ENCODE measurements at regions not wholly inside any gene's neighbourhood (a gene's known extent, or its start where the extent isn't known, plus 50 kb on each side); places are given as distances from the start of the nearest gene placed in this dataset.

GRCh38 chr7:132720835-132721234 lies 144.6 kb upstream of the PLXNA4 start:
- Histone ChIP-seq H3F3A (ENCODE audit: insufficient read depth) (no peaks in the 10 kb centered on the region), H3K9me2 (ENCODE audit: insufficient read depth) (no peaks in the 10 kb centered on the region), H3K36me3 (ENCODE audit: low read depth) (no peaks in the 10 kb centered on the region), H3K27me3 (replicated peaks; ENCODE audit: insufficient read depth) (peaks cover 23% of the 10 kb centered on the region; the same call in 1 of the 2 replicates), H3K27ac (no peak overlapping the region), H3K4me3 (no peak overlapping the region), H3K4me1 (ENCODE audit: insufficient read depth) (no peaks in the 10 kb centered on the region), H2AFZ (no peak overlapping the region), H3K79me2 (ENCODE audit: insufficient read depth) (no peaks in the 10 kb centered on the region), H4K20me1 (ENCODE audit: insufficient read depth) (no peaks in the 10 kb centered on the region), H3K4me2 (ENCODE audit: unreplicated experiment) (no peak overlapping the region), H3K9ac (no peak overlapping the region), H3K9me3 (ENCODE audit: low read depth) (no peaks in the 10 kb centered on the region)
- in situ Hi-C loops (cut with MboI) = loop anchor here (10.0 to 25.0 kb wide), 2 partner anchors 64 to 516 kb away; no protein-coding TSS in a partner anchor
- WGBS, 2 experiments (ENCODE audit: low coverage in 1 of 2, low lambda C conversion rate in 2 of 2, missing lambda C conversion rate in 2 of 2) = 67 to 73% methylated on average over 5 of the region's 5 CpGs
- no peak for DNase-seq
- TF ChIP-seq EZH2phosphoT487 (IDR thresholded peaks at IDR 0.05; ENCODE audit: insufficient read depth, low read depth) = no peak
- no peak for TF ChIP-seq EZH2 (IDR thresholded peaks at IDR 0.05; ENCODE audit: insufficient read depth, poor library complexity, severe bottlenecking)

GRCh38 chr7:132713893-132714292 lies 137.6 kb upstream of the PLXNA4 start:
- Histone ChIP-seq H3K79me2 (ENCODE audit: insufficient read depth) (no peaks in the 10 kb centered on the region), H3K27ac (no peak overlapping the region), H3K4me2 (ENCODE audit: unreplicated experiment) (no peak overlapping the region), H3K9me3 (ENCODE audit: low read depth) (no peaks in the 10 kb centered on the region), H3K27me3 (replicated peaks; ENCODE audit: insufficient read depth) (peaks cover 2% of the 10 kb centered on the region; the same call in 1 of the 2 replicates), H2AFZ (no peak overlapping the region), H3K9ac (no peak overlapping the region), H4K20me1 (ENCODE audit: insufficient read depth) (no peaks in the 10 kb centered on the region), H3K4me3 (no peak overlapping the region), H3K9me2 (ENCODE audit: insufficient read depth) (no peaks in the 10 kb centered on the region), H3F3A (ENCODE audit: insufficient read depth) (no peaks in the 10 kb centered on the region), H3K36me3 (ENCODE audit: low read depth) (no peaks in the 10 kb centered on the region), H3K4me1 (ENCODE audit: insufficient read depth) (no peaks in the 10 kb centered on the region)
- no peak for TF ChIP-seq EZH2phosphoT487 (IDR thresholded peaks at IDR 0.05; ENCODE audit: insufficient read depth, low read depth)
- no peak for TF ChIP-seq EZH2 (IDR thresholded peaks at IDR 0.05; ENCODE audit: insufficient read depth, poor library complexity, severe bottlenecking)
- DNase-seq = no peak
- in situ Hi-C loops (cut with MboI) = loop anchor here (25.0 kb wide), 1 partner anchor 523 kb away; no protein-coding TSS in a partner anchor
- whole genome bisulfite sequencing, 2 experiments (ENCODE audit: low coverage in 1 of 2, low lambda C conversion rate in 2 of 2, missing lambda C conversion rate in 2 of 2) = 70 to 76% methylated on average over 3 of the region's 3 CpGs

GRCh38 chr7:132709971-132710567 lies 133.8 kb upstream of the PLXNA4 start:
- Histone ChIP-seq H4K20me1 (ENCODE audit: insufficient read depth) (no peaks in the 10 kb centered on the region), H3K4me2 (ENCODE audit: unreplicated experiment) (no peak overlapping the region), H3F3A (ENCODE audit: insufficient read depth) (no peaks in the 10 kb centered on the region), H3K27me3 (replicated peaks; ENCODE audit: insufficient read depth) (no peaks in the 10 kb centered on the region), H2AFZ (no peak overlapping the region), H3K4me1 (ENCODE audit: insufficient read depth) (no peaks in the 10 kb centered on the region), H3K9ac (no peak overlapping the region), H3K4me3 (no peak overlapping the region), H3K27ac (no peak overlapping the region), H3K9me3 (ENCODE audit: low read depth) (no peaks in the 10 kb centered on the region), H3K36me3 (ENCODE audit: low read depth) (no peaks in the 10 kb centered on the region), H3K9me2 (ENCODE audit: insufficient read depth) (no peaks in the 10 kb centered on the region), H3K79me2 (ENCODE audit: insufficient read depth) (no peaks in the 10 kb centered on the region)
- WGBS, 2 experiments (ENCODE audit: low coverage in 1 of 2, low lambda C conversion rate in 2 of 2, missing lambda C conversion rate in 2 of 2) = 43 to 47% methylated on average over 7 of the region's 7 CpGs
- DNase-seq = peak; percentile 68
- no peak for TF ChIP-seq EZH2phosphoT487 (IDR thresholded peaks at IDR 0.05; ENCODE audit: insufficient read depth, low read depth)
- TF ChIP-seq EZH2 (IDR thresholded peaks at IDR 0.05; ENCODE audit: insufficient read depth, poor library complexity, severe bottlenecking) = no peak
- in situ Hi-C loops (cut with MboI) = loop anchor here (25.0 kb wide), 1 partner anchor 527 kb away; no protein-coding TSS in a partner anchor

- Histone ChIP-seq H3K9me3 (ENCODE audit: low read depth) (no peaks in the 10 kb centered on the region), H3K9me2 (ENCODE audit: insufficient read depth) (no peaks in the 10 kb centered on the region), H3K4me1 (ENCODE audit: insufficient read depth) (no peaks in the 10 kb centered on the region), H3K79me2 (ENCODE audit: insufficient read depth) (no peaks in the 10 kb centered on the region), H2AFZ (no peak overlapping the region), H3K36me3 (ENCODE audit: low read depth) (no peaks in the 10 kb centered on the region), H3F3A (ENCODE audit: insufficient read depth) (no peaks in the 10 kb centered on the region), H3K4me2 (ENCODE audit: unreplicated experiment) (no peak overlapping the region), H3K9ac (no peak overlapping the region), H3K4me3 (no peak overlapping the region), H3K27ac (no peak overlapping the region), H4K20me1 (ENCODE audit: insufficient read depth) (no peaks in the 10 kb centered on the region), H3K27me3 (replicated peaks; ENCODE audit: insufficient read depth) (no peaks in the 10 kb centered on the region; the same call in 1 of the 2 replicates)
- 71 to 76% methylated on average over 5 of the region's 5 CpGs for WGBS, 2 experiments (ENCODE audit: low coverage in 1 of 2, low lambda C conversion rate in 2 of 2, missing lambda C conversion rate in 2 of 2)
- in situ Hi-C loops (cut with MboI) = loop anchor here (25.0 kb wide), 1 partner anchor 529 kb away; no protein-coding TSS in a partner anchor
- TF ChIP-seq EZH2phosphoT487 (IDR thresholded peaks at IDR 0.05; ENCODE audit: insufficient read depth, low read depth) (no peak), EZH2 (IDR thresholded peaks at IDR 0.05; ENCODE audit: insufficient read depth, poor library complexity, severe bottlenecking) (no peak)
- DNase-seq = no peak
Observed at GRCh38 chr7:132708470-132708869, 132.2 kb upstream of the PLXNA4 start.
